HEK293 (cell line): ENCODE measurements at regions not wholly inside any gene's neighbourhood (a gene's known extent, or its start where the extent isn't known, plus 50 kb on each side); places are given as distances from the start of the nearest gene placed in this dataset.

Experiments
- CTCF ChIA-PET: fragments of 350-600 bp; formaldehyde crosslinking; extraction: SDS; loops from one replicate; lab custom pipeline; 2021; ENCODE audit warnings: antibody characterized with exemption; lab: Yijun Ruan, JAX
- POLR2A ChIA-PET: fragments of 300-600 bp; formaldehyde crosslinking; extraction: SDS; loops from one replicate; lab custom pipeline; 2020; ENCODE audit warnings: antibody characterized with exemption, inconsistent platforms; lab: Yijun Ruan, JAX
- H3K27ac ChIP-seq: fragments of 200-500 bp; sonication (Bioruptor generic); 2 replicates; pipeline ENCODE4 v1.5.1; 2014; ENCODE audit warnings: low read depth, low read length, control low read depth, inconsistent platforms; ENCODE audit errors: extremely low read depth
- H3K36me3 ChIP-seq, 2 experiments: fragments of 200-500 bp in 1 of 2; sonication (Bioruptor generic) in 1 of 2; 1 replicate in 1 of 2; 2 replicates in 1 of 2; pipeline ENCODE4 v1.5.1; 2014 to 2017; ENCODE audit warnings: inconsistent platforms in 2 of 2, low read length in 2 of 2; ENCODE audit not compliant: control insufficient read depth in 2 of 2, insufficient read depth in 1 of 2
- H3K4me1 ChIP-seq: fragments of 200-500 bp; sonication (Bioruptor generic); 2 replicates; pipeline ENCODE4 v1.5.1; 2014; ENCODE audit warnings: mild to moderate bottlenecking, low read length, inconsistent platforms; ENCODE audit not compliant: control insufficient read depth, insufficient read depth
- H3K4me3 ChIP-seq: 2 replicates; pipeline ENCODE4 v1.5.1; 2011; ENCODE audit warnings: low read depth, mild to moderate bottlenecking, control low read depth, low read length, moderate library complexity
- H3K9me3 ChIP-seq: fragments of 200-500 bp; sonication (Bioruptor generic); 2 replicates; pipeline ENCODE4 v1.5.1; 2014; ENCODE audit warnings: low read depth, low read length, inconsistent platforms; ENCODE audit not compliant: control insufficient read depth, insufficient read depth
- FEZF1 ChIP-seq: fragments of 450-650 bp; formaldehyde crosslinking; IDR thresholded peaks from 2 replicates; pipeline ENCODE4 v1.5.1; 2016; ENCODE audit warnings: missing biosample characterization, missing genetic modification characterization
- GLIS1 ChIP-seq: fragments of 450-650 bp; formaldehyde crosslinking; IDR thresholded peaks from 2 replicates; pipeline ENCODE4 v1.5.1; 2016; ENCODE audit warnings: missing biosample characterization, missing genetic modification characterization
- INSM2 ChIP-seq: fragments of 450-650 bp; formaldehyde crosslinking; IDR thresholded peaks from 2 replicates; pipeline ENCODE4 v1.5.1; 2016; ENCODE audit warnings: missing biosample characterization, missing genetic modification characterization
- KLF8 ChIP-seq: fragments of 450-650 bp; formaldehyde crosslinking; IDR thresholded peaks from 2 replicates; pipeline ENCODE4 v1.5.1; 2016; ENCODE audit warnings: missing biosample characterization, missing genetic modification characterization
- OSR2 ChIP-seq: fragments of 450-650 bp; formaldehyde crosslinking; IDR thresholded peaks from 2 replicates; pipeline ENCODE4 v1.5.1; 2016; ENCODE audit warnings: missing biosample characterization, missing genetic modification characterization
- PRDM6 ChIP-seq: fragments of 450-650 bp; formaldehyde crosslinking; IDR thresholded peaks from 2 replicates; pipeline ENCODE4 v1.5.1; 2017; ENCODE audit warnings: missing biosample characterization, missing genetic modification characterization
- REPIN1 ChIP-seq: fragments of 450-650 bp; formaldehyde crosslinking; IDR thresholded peaks from 2 replicates; pipeline ENCODE4 v1.5.1; 2017; ENCODE audit warnings: missing biosample characterization, missing genetic modification characterization, low read depth
- SP2 ChIP-seq: fragments of 450-650 bp; formaldehyde crosslinking; IDR thresholded peaks from 2 replicates; pipeline ENCODE4 v1.5.1; 2016; ENCODE audit warnings: missing biosample characterization, missing genetic modification characterization
- TRIM28 ChIP-seq: IDR thresholded peaks from 2 replicates; pipeline ENCODE4 v1.6.1; 2011; ENCODE audit warnings: low read length, control low read depth, borderline replicate concordance
- WT1 ChIP-seq: fragments of 450-650 bp; formaldehyde crosslinking; IDR thresholded peaks from 2 replicates; pipeline ENCODE4 v1.5.1; 2016; ENCODE audit warnings: missing biosample characterization, missing genetic modification characterization
- YY1 ChIP-seq: fragments of 450-650 bp; formaldehyde crosslinking; IDR thresholded peaks from 2 replicates; pipeline ENCODE4 v1.5.1; 2018; ENCODE audit warnings: missing biosample characterization, missing genetic modification characterization
- ZBTB1 ChIP-seq: fragments of 450-650 bp; formaldehyde crosslinking; IDR thresholded peaks from 2 replicates; pipeline ENCODE4 v1.5.1; 2016; ENCODE audit warnings: missing biosample characterization, missing genetic modification characterization
- ZBTB26 ChIP-seq: fragments of 450-650 bp; formaldehyde crosslinking; optimal IDR thresholded peaks from 2 replicates; pipeline ENCODE3; 2016; ENCODE audit warnings: missing biosample characterization, mild to moderate bottlenecking, missing genetic modification characterization
- ZBTB44 ChIP-seq: fragments of 450-650 bp; IDR thresholded peaks from 2 replicates; pipeline ENCODE4 v1.5.1; 2018; ENCODE audit warnings: missing biosample characterization, mild to moderate bottlenecking, missing genetic modification characterization
- ZFP3 ChIP-seq: fragments of 450-650 bp; formaldehyde crosslinking; IDR thresholded peaks from 2 replicates; pipeline ENCODE4 v1.5.1; 2016; ENCODE audit warnings: low read depth, missing biosample characterization, missing genetic modification characterization
- ZFP37 ChIP-seq: fragments of 450-650 bp; formaldehyde crosslinking; IDR thresholded peaks from 2 replicates; pipeline ENCODE4 v1.5.1; 2016; ENCODE audit warnings: missing biosample characterization, missing genetic modification characterization
- ZFP69B ChIP-seq: fragments of 450-650 bp; formaldehyde crosslinking; IDR thresholded peaks from 2 replicates; pipeline ENCODE4 v1.5.1; 2016; ENCODE audit warnings: missing biosample characterization, missing genetic modification characterization
- ZNF10 ChIP-seq: fragments of 450-650 bp; formaldehyde crosslinking; IDR thresholded peaks from 2 replicates; pipeline ENCODE4 v1.5.1; 2017; ENCODE audit warnings: missing biosample characterization, missing genetic modification characterization
- ZNF114 ChIP-seq: fragments of 450-650 bp; formaldehyde crosslinking; IDR thresholded peaks from 2 replicates; pipeline ENCODE4 v1.5.0; 2017; ENCODE audit warnings: missing biosample characterization, missing genetic modification characterization
- ZNF155 ChIP-seq: fragments of 450-650 bp; formaldehyde crosslinking; IDR thresholded peaks from 2 replicates; pipeline ENCODE4 v1.5.1; 2016; ENCODE audit warnings: missing biosample characterization, missing genetic modification characterization
- ZNF335 ChIP-seq: fragments of 450-650 bp; formaldehyde crosslinking; conservative IDR thresholded peaks from 2 replicates; pipeline ENCODE4 v1.5.1; 2016; ENCODE audit warnings: missing biosample characterization, missing genetic modification characterization
- ZNF513 ChIP-seq: fragments of 450-650 bp; IDR thresholded peaks from 2 replicates; pipeline ENCODE4 v1.5.1; 2018; ENCODE audit warnings: missing biosample characterization, missing genetic modification characterization
- ZNF514 ChIP-seq: fragments of 450-650 bp; formaldehyde crosslinking; IDR thresholded peaks from 2 replicates; pipeline ENCODE4 v1.5.1; 2016; ENCODE audit warnings: missing biosample characterization, missing genetic modification characterization
- ZNF610 ChIP-seq: fragments of 450-650 bp; formaldehyde crosslinking; IDR thresholded peaks from 2 replicates; pipeline ENCODE4 v1.5.1; 2016; ENCODE audit warnings: missing biosample characterization, missing genetic modification characterization, borderline replicate concordance
- ZNF658 ChIP-seq: fragments of 450-650 bp; formaldehyde crosslinking; IDR thresholded peaks from 2 replicates; pipeline ENCODE4; 2016; ENCODE audit warnings: missing biosample characterization, missing genetic modification characterization
- ZNF664 ChIP-seq: fragments of 450-650 bp; formaldehyde crosslinking; IDR thresholded peaks from 2 replicates; pipeline ENCODE4 v1.5.1; 2016; ENCODE audit warnings: missing biosample characterization, missing genetic modification characterization
- ZNF701 ChIP-seq: fragments of 450-650 bp; formaldehyde crosslinking; IDR thresholded peaks from 2 replicates; pipeline ENCODE4 v1.5.1; 2016; ENCODE audit warnings: missing biosample characterization, missing genetic modification characterization
- ZNF777 ChIP-seq: fragments of 450-650 bp; formaldehyde crosslinking; IDR thresholded peaks from 2 replicates; pipeline ENCODE4 v1.5.1; 2017; ENCODE audit warnings: missing biosample characterization, missing genetic modification characterization, borderline replicate concordance
- ZSCAN4 ChIP-seq: fragments of 450-650 bp; formaldehyde crosslinking; IDR thresholded peaks from 2 replicates; pipeline ENCODE4 v1.5.1; 2017; ENCODE audit warnings: missing biosample characterization, missing genetic modification characterization
- ZXDB ChIP-seq: fragments of 450-650 bp; formaldehyde crosslinking; IDR thresholded peaks from 2 replicates; pipeline ENCODE4 v1.5.1; 2016; ENCODE audit warnings: missing biosample characterization, missing genetic modification characterization

GRCh38 chr4:123505095-123506010 lies 108.8 kb downstream of the SPRY1 start:
- Histone ChIP-seq H3K4me3 (peak overlapping the region; percentile 23), H3K36me3 (no peaks in the 10 kb centered on the region), H3K27ac (peak overlapping the region; percentile 73; the same call in 1 of the 2 replicates), H3K4me1 (no peaks in the 10 kb centered on the region), H3K9me3 (no peaks in the 10 kb centered on the region)
- ChIA-PET CTCF (no interaction called here), POLR2A (interaction anchor here (1.3 kb wide), 1 partner anchor 108 kb away, joined by 4 read pairs; the partner anchor contains the start of gene SPRY1)
- peak; percentile 73 for TF ChIP-seq YY1 (tag by site-specific recombination)
- TF ChIP-seq ZSCAN4, result no peak
- peak; percentile 72; the same call in 1 of the 2 replicates for TF ChIP-seq ZNF610 (tag by site-specific recombination)
- peak; percentile 80 for TF ChIP-seq ZNF513 (tag by site-specific recombination)
- TF ChIP-seq INSM2 (tag by site-specific recombination), result no peak
- TF ChIP-seq ZNF10 (tag by site-specific recombination), result peak; percentile 25; the same call in 1 of the 2 replicates
- TF ChIP-seq ZNF664 (tag by site-specific recombination), result peak; percentile 68
- TF ChIP-seq PRDM6 (tag by site-specific recombination), result no peak
- no peak for TF ChIP-seq OSR2 (tag by site-specific recombination)
- TF ChIP-seq REPIN1 (tag by site-specific recombination), result no peak
- TF ChIP-seq ZBTB26 (tag by site-specific recombination), result peak; percentile 78
- TF ChIP-seq ZNF514, result no peak
- TF ChIP-seq FEZF1 (tag by site-specific recombination), result no peak
- TF ChIP-seq ZBTB1 (tag by site-specific recombination), result no peak
- TF ChIP-seq ZNF777 (tag by site-specific recombination), result no peak
- no peak for TF ChIP-seq ZFP3 (tag by site-specific recombination)
- peak; percentile 67; the same call in 1 of the 2 replicates for TF ChIP-seq TRIM28
- no peak for TF ChIP-seq GLIS1
- TF ChIP-seq ZNF658 (tag by site-specific recombination), result no peak
- no peak for TF ChIP-seq ZNF114 (tag by site-specific recombination)
- no peak for TF ChIP-seq ZFP69B (tag by site-specific recombination)
- TF ChIP-seq ZNF155 (tag by site-specific recombination), result no peak
- TF ChIP-seq KLF8 (tag by site-specific recombination), result no peak
- TF ChIP-seq ZNF701 (tag by site-specific recombination), result no peak
- no peak for TF ChIP-seq ZFP37 (tag by site-specific recombination)
- peak; percentile 46; the same call in 1 of the 2 replicates for TF ChIP-seq ZXDB (tag by site-specific recombination)
- TF ChIP-seq ZBTB44, result no peak
- TF ChIP-seq WT1 (tag by site-specific recombination), result no peak
- peak; percentile 65 for TF ChIP-seq ZNF335 (tag by site-specific recombination)
- no peak for TF ChIP-seq SP2 (tag by site-specific recombination)
